ENCODE measurements at regions not wholly inside any gene's neighbourhood (a gene's known extent, or its start where the extent isn't known, plus 50 kb on each side); places are given as distances from the start of the nearest gene placed in this dataset.

DNA sequence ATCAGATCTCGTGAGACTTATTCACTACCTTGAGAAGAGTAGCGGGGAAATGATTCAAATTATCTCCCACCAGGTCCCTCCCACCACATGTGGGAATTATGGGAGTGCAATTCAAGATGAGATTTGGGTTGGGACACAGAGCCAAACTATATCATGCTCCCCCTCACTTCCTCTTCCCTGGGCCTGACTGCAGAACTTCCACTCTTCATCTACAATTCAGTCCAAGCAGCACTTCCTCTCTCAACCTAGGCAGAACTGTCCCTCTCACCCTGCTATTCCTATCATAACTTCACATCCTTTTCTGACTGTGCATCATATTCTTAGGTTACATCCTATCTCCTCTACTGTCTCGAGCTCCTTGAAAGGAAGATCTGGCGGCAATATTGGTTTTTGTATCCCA lies 184.0 kb upstream of the HDDC2 start:
- Histone ChIP-seq H3K9me3 (no peaks in the 10 kb centered on the region), H3K27ac (no peak overlapping the region), H3K4me3 (no peak overlapping the region), H3K27me3 (no peaks in the 10 kb centered on the region), H3K36me3 (no peaks in the 10 kb centered on the region), H3K4me1 (no peaks in the 10 kb centered on the region)
- WGBS, 2 donors (ENCODE audit: low coverage in 1 of 2), result 74 to 100% methylated on average over 1 to 4 of the region's 4 CpGs
- no peak for TF ChIP-seq EP300 (IDR thresholded peaks at IDR 0.05)
- no peak for TF ChIP-seq POLR2A (IDR thresholded peaks at IDR 0.05)
- TF ChIP-seq, protein P1, sequence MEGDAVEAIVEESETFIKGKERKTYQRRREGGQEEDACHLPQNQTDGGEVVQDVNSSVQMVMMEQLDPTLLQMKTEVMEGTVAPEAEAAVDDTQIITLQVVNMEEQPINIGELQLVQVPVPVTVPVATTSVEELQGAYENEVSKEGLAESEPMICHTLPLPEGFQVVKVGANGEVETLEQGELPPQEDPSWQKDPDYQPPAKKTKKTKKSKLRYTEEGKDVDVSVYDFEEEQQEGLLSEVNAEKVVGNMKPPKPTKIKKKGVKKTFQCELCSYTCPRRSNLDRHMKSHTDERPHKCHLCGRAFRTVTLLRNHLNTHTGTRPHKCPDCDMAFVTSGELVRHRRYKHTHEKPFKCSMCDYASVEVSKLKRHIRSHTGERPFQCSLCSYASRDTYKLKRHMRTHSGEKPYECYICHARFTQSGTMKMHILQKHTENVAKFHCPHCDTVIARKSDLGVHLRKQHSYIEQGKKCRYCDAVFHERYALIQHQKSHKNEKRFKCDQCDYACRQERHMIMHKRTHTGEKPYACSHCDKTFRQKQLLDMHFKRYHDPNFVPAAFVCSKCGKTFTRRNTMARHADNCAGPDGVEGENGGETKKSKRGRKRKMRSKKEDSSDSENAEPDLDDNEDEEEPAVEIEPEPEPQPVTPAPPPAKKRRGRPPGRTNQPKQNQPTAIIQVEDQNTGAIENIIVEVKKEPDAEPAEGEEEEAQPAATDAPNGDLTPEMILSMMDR (IDR thresholded peaks at IDR 0.05), result no peak
- TF ChIP-seq POLR2AphosphoS5 (IDR thresholded peaks at IDR 0.05), result no peak
- no peak for ATAC-seq

DNA sequence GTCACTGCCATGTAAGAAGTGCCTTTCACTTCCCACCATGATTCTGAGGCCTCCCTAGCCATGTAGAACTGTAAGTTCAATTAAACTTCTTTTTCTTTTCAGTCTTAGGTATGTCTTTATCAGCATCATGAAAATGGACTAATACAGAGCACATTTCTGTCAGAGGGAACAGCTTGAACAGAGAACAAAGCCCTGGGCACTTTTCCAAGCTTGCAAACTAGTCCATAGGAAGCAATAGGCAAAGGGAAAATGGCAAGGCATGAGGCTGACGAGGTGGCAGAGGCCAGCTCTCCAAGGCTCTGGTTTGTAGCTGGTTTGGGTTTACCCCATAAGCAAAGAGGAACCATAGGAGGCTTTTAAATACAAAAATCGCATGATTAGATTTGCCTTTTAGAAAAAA lies 185.1 kb upstream of the HDDC2 start:
- Histone ChIP-seq H3K36me3 (no peaks in the 10 kb centered on the region), H3K27ac (no peak overlapping the region), H3K9me3 (no peaks in the 10 kb centered on the region), H3K4me1 (no peaks in the 10 kb centered on the region), H3K4me3 (no peak overlapping the region), H3K27me3 (no peaks in the 10 kb centered on the region)
- 70 to 86% methylated on average over 2 of the region's 2 CpGs for WGBS, 2 donors (ENCODE audit: low coverage in 1 of 2)
- no peak for ATAC-seq
- no peak for TF ChIP-seq EP300 (IDR thresholded peaks at IDR 0.05)

DNA sequence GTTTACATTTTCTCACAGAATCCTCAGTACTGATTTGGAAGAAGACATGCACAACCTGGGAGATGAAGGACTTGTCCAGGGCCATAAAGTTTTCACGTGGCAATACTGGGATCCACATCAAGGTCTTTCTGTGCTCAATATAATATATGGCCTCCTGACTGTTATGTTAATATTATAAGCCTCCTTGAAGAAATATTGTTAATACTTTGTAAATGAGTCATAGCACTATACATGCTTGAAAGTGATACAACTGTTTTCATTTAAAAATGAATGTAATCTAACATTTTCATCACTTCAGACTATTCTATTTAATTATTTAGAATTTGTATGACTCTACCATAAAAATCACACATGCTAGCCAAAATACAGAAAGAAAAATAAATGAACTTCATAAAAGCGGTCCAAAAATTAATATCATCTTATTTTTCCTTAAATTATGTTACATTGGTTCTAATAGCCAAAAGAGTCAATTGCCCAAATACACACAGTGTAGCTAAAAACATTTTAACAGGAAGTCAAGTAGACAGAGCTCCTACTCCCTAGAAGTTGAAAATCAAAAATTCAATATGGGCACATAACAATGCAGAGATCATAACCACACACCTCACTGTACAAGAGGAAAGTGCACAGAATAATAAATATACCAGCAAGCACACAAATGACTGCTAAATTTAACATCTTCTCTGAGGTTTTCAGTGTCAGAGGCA lies 188.0 kb upstream of the HDDC2 start:
- Histone ChIP-seq H3K36me3 (no peaks in the 10 kb centered on the region), H3K4me3 (no peak overlapping the region), H3K4me1 (no peaks in the 10 kb centered on the region), H3K27ac (no peak overlapping the region), H3K9me3 (no peaks in the 10 kb centered on the region), H3K27me3 (no peaks in the 10 kb centered on the region)
- TF ChIP-seq POLR2A (IDR thresholded peaks at IDR 0.05) (no peak), EP300 (IDR thresholded peaks at IDR 0.05) (no peak)
- TF ChIP-seq, protein P1 (IDR thresholded peaks at IDR 0.05), result no peak
- 43% methylated on average over 2 of the region's 2 CpGs for WGBS, 2 donors (ENCODE audit: low coverage in 1 of 2)
- ATAC-seq, result no peak

DNA sequence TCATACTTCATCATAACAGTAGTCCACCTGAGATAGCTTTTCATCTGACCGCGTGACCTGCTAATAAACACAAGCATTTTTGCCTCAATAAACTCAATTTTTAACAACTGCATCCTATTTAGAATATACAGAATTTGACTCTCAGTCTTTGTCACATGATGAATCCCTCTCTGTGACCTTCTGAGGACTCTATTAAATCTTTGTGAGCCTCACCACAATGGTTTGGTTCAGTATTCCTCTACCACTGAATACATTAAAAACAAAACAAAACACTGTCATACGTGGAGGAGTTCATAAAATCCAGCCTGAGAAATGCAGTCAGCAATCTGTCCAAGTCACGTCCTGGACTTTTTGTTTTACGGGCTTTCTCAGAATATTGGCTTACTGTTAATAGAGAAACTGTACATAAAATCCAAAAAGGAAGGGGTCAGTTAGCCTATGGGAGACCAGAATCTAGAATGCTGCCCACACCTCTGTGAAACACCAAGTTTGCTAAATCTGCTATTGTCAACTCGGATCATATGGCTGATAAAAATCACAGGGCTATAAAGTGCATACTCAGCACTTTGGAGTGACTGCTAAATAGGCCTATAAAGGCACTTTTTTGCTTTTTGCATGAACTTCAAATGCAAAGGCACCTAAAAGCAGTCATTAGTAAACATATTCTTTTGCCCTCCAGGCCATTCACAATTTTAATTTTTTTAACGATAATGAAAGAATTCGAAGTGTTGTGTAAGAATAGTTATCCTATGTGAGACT lies 190.3 kb upstream of the HDDC2 start:
- ATAC-seq, result no peak
- H3K4me3 ChIP-seq, result no peak overlapping the region
- no peak overlapping the region for H3K27ac ChIP-seq
- H3K27me3 ChIP-seq, result no peaks in the 10 kb centered on the region
- H3K36me3 ChIP-seq, result no peaks in the 10 kb centered on the region
- 79 to 81% methylated on average over 8 of the region's 8 CpGs for WGBS, 2 donors (ENCODE audit: low coverage in 1 of 2)
- H3K9me3 ChIP-seq, result no peaks in the 10 kb centered on the region
- TF ChIP-seq POLR2A (IDR thresholded peaks at IDR 0.05) (no peak), EP300 (IDR thresholded peaks at IDR 0.05) (no peak)
- no peaks in the 10 kb centered on the region for H3K4me1 ChIP-seq

DNA sequence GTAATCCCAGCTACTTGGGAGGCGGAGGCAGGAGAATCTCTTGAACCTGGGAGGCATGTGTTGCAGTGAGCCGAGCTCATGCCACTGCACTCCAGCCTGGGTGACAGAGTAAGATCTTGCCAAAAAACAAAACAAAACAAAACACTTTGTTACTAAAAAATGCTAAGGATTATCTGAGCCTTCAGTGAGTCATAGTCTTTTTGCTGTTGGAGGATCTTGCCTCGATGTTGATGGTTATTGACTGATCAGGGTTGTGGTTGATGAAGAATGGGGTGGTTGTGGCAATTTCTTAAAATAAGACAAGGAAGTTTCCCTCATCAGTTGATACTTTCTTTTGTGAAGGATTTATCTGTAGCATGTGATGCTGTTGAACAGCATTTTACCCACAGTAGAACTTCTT lies 196.8 kb upstream of the HDDC2 start:
- TF ChIP-seq POLR2AphosphoS5 (IDR thresholded peaks at IDR 0.05) (no peak), EP300 (IDR thresholded peaks at IDR 0.05) (no peak)
- Histone ChIP-seq H3K9me3 (no peaks in the 10 kb centered on the region), H3K4me1 (no peaks in the 10 kb centered on the region), H3K27me3 (no peaks in the 10 kb centered on the region), H3K27ac (no peak overlapping the region), H3K36me3 (no peaks in the 10 kb centered on the region), H3K4me3 (no peak overlapping the region)
- no peak for ATAC-seq
- 86 to 100% methylated on average over 2 to 3 of the region's 3 CpGs for WGBS, 2 donors (ENCODE audit: low coverage in 1 of 2)

DNA sequence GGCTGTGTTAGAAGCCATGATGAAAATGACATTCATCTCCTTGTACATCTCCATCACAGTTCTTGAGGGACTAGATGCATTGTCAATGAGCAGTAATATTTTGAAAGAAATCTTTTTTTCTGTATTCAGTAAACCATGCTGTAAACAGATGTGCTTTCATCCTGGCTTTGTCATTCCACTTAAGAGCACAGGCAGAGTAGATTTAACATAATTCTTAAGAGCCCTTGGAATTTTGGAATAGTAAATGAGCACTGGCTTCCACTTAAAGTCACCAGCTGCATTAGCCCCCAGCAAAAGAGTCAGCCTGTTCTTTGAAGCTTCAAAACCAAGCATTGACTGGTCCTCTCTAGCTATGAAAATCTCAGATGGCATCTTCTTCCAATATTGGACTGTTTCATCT lies 197.8 kb upstream of the HDDC2 start:
- TF ChIP-seq, protein P1 (IDR thresholded peaks at IDR 0.05), result no peak
- TF ChIP-seq POLR2A (IDR thresholded peaks at IDR 0.05), result no peak
- no peak for TF ChIP-seq EP300 (IDR thresholded peaks at IDR 0.05)
- TF ChIP-seq POLR2AphosphoS5 (IDR thresholded peaks at IDR 0.05), result no peak
- Histone ChIP-seq H3K4me3 (no peak overlapping the region), H3K9me3 (no peaks in the 10 kb centered on the region), H3K27me3 (no peaks in the 10 kb centered on the region), H3K36me3 (no peaks in the 10 kb centered on the region), H3K27ac (no peak overlapping the region), H3K4me1 (no peaks in the 10 kb centered on the region)
- ATAC-seq, result no peak
